Hindlimb muscle (tissue), 1 donor: ENCODE measurements at regions not wholly inside any gene's neighbourhood (a gene's known extent, or its start where the extent isn't known, plus 50 kb on each side); places are given as distances from the start of the nearest gene placed in this dataset.

Source experiments
- DNase-seq: peaks from one replicate; pipeline ENCODE4 v3.0.0-alpha.2; 2013

- no peak for DNase-seq
Measured at GRCh38 chr15:94535298-94536048, 304.1 kb downstream of the MCTP2 start.

GRCh38 chr15:94536549-94536948, 305.2 kb downstream of the MCTP2 start:
- DNase-seq: no peak

GRCh38 chr15:94538280-94538679, 306.9 kb downstream of the MCTP2 start:
- DNase-seq: no peak

GRCh38 chr15:94542391-94542790, 311.0 kb downstream of the MCTP2 start:
- DNase-seq: no peak

- DNase-seq: no peak
Measured at GRCh38 chr15:94546808-94547207, 315.4 kb downstream of the MCTP2 start.

- DNase-seq: no peak
Measured at GRCh38 chr15:94547711-94548110, 316.4 kb downstream of the MCTP2 start.

- no peak for DNase-seq
Measured at GRCh38 chr15:94555841-94556519, 324.6 kb downstream of the MCTP2 start.

- DNase-seq: no peak
Measured at GRCh38 chr15:94561036-94561689, 329.8 kb downstream of the MCTP2 start.

GRCh38 chr15:94563456-94563855, 332.1 kb downstream of the MCTP2 start:
- DNase-seq: no peak

GRCh38 chr15:94576889-94577533, 345.6 kb downstream of the MCTP2 start:
- DNase-seq: no peak

- DNase-seq: no peak
Measured at GRCh38 chr15:94579286-94579685, 347.9 kb downstream of the MCTP2 start.

- DNase-seq: no peak
Measured at GRCh38 chr15:94580211-94580885, 349.0 kb downstream of the MCTP2 start.

GRCh38 chr15:94582368-94582767, 351.0 kb downstream of the MCTP2 start:
- peak; percentile 10 for DNase-seq

- peak; percentile 2 for DNase-seq
Measured at GRCh38 chr15:94584833-94585244, 353.5 kb downstream of the MCTP2 start.

- no peak for DNase-seq
Measured at GRCh38 chr15:94586099-94586498, 354.7 kb downstream of the MCTP2 start.

GRCh38 chr15:94587113-94587512, 355.8 kb downstream of the MCTP2 start:
- DNase-seq: no peak

GRCh38 chr15:94588993-94589392, 357.6 kb downstream of the MCTP2 start:
- no peak for DNase-seq

- no peak for DNase-seq
Measured at GRCh38 chr15:94592495-94592894, 361.1 kb downstream of the MCTP2 start.

GRCh38 chr15:94596707-94597106, 365.3 kb downstream of the MCTP2 start:
- no peak for DNase-seq

GRCh38 chr15:94600505-94600904, 369.1 kb downstream of the MCTP2 start:
- no peak for DNase-seq

GRCh38 chr15:94602754-94603470, 371.6 kb downstream of the MCTP2 start:
- DNase-seq: no peak

GRCh38 chr15:94606286-94606685, 374.9 kb downstream of the MCTP2 start:
- no peak for DNase-seq
